BJ (cell line): ENCODE measurements at regions not wholly inside any gene's neighbourhood (a gene's known extent, or its start where the extent isn't known, plus 50 kb on each side); places are given as distances from the start of the nearest gene placed in this dataset.

Source experiments
- CTCF ChIA-PET: fragments of 350-600 bp; formaldehyde crosslinking; extraction: SDS; loops from one replicate; lab custom pipeline; 2021; ENCODE audit warnings: antibody characterized with exemption, inconsistent platforms; lab: Yijun Ruan, JAX
- POLR2A ChIA-PET: fragments of 300-600 bp; sonication (Branson Sonifier 250); formaldehyde crosslinking; extraction: SDS; loops from one replicate; lab custom pipeline; 2021; ENCODE audit warnings: antibody characterized with exemption; lab: Charles Lee
- DNase-seq: peaks from one replicate; pipeline ENCODE4 v3.0.0-alpha.2; 2011; ENCODE audit warnings: low read depth
- H3K27me3 ChIP-seq: 2 replicates; pipeline ENCODE4 v1.6.0; 2011; ENCODE audit warnings: low read length; ENCODE audit not compliant: control insufficient read depth, insufficient read depth
- H3K36me3 ChIP-seq: 2 replicates; pipeline ENCODE4 v1.5.1; 2011; ENCODE audit warnings: low read length; ENCODE audit not compliant: control insufficient read depth, insufficient read depth
- H3K4me3 ChIP-seq: 2 replicates; pipeline ENCODE4 v1.5.1; 2011; ENCODE audit warnings: low read depth, mild to moderate bottlenecking, control low read depth, low read length
- CTCF ChIP-seq: IDR thresholded peaks from 2 replicates; pipeline ENCODE4 v1.5.1; 2011; ENCODE audit warnings: low read depth, mild to moderate bottlenecking, control low read depth, inconsistent platforms, low read length, moderate library complexity; ENCODE audit not compliant: insufficient read depth

GRCh38 chr22:27186643-27187042 lies 529.3 kb downstream of the MIAT start:
- ChIA-PET CTCF (interaction anchor here (0.9 kb wide), 1 partner anchor 10 kb away, joined by 3 read pairs; no protein-coding TSS in a partner anchor), POLR2A (no interaction called here)
- Histone ChIP-seq H3K4me3 (no peak overlapping the region), H3K27me3 (peaks cover 11% of the 10 kb centered on the region), H3K36me3 (no peaks in the 10 kb centered on the region)
- no peak for DNase-seq
- no peak for TF ChIP-seq CTCF

- H3K4me3 ChIP-seq, result no peak overlapping the region
- no peak for TF ChIP-seq CTCF
Measured at GRCh38 chr22:27192135-27192829, 534.9 kb downstream of the MIAT start.

GRCh38 chr22:27193215-27193614 lies 535.8 kb downstream of the MIAT start:
- POLR2A ChIA-PET, result no interaction called here

More at GRCh38 chr22:27192135-27192829, 534.9 kb downstream of the MIAT start:
- ChIA-PET CTCF (interaction anchor here (0.6 to 1.1 kb wide), 2 partner anchors 11 to 18 kb away, joined by 3 read pairs; no protein-coding TSS in a partner anchor), POLR2A (no interaction called here)
- Histone ChIP-seq H3K36me3 (no peaks in the 10 kb centered on the region), H3K27me3 (peaks cover 3% of the 10 kb centered on the region)
- DNase-seq, result no peak

DNA sequence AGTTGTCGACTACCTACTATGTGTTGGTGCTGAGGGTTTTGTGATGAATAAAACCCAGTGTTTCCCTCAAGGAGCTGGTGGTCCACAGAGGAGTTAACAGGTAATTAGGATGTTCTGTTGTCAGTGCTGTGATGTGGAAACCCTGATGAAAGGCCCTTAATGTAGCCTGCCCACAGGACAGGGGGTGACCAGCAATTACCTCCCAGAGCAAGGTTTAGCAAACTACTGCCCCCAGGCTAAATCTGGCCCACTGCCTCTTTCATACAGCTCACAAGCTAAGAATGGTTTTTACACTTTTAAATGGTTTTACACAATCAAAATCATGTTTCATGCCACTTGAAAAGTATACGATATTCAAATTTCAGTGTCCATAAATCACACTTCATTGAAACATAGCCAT lies 536.2 kb downstream of the MIAT start:
- H3K27me3 ChIP-seq, result no peaks in the 10 kb centered on the region; the same call in 1 of the 2 replicates
- no peak for DNase-seq
- ChIA-PET CTCF (no interaction called here), POLR2A (no interaction called here)
- TF ChIP-seq CTCF, result no peak
- no peaks in the 10 kb centered on the region for H3K36me3 ChIP-seq
- H3K4me3 ChIP-seq, result no peak overlapping the region

More at GRCh38 chr22:27193215-27193614, 535.8 kb downstream of the MIAT start:
- TF ChIP-seq CTCF, result no peak
- no peak for DNase-seq
- H3K4me3 ChIP-seq, result no peak overlapping the region
- no peaks in the 10 kb centered on the region for H3K36me3 ChIP-seq
- peaks cover 2% of the 10 kb centered on the region for H3K27me3 ChIP-seq
- CTCF ChIA-PET, result interaction anchor here (1.1 kb wide), 1 partner anchor 12 kb away, joined by 3 read pairs; no protein-coding TSS in a partner anchor

DNA sequence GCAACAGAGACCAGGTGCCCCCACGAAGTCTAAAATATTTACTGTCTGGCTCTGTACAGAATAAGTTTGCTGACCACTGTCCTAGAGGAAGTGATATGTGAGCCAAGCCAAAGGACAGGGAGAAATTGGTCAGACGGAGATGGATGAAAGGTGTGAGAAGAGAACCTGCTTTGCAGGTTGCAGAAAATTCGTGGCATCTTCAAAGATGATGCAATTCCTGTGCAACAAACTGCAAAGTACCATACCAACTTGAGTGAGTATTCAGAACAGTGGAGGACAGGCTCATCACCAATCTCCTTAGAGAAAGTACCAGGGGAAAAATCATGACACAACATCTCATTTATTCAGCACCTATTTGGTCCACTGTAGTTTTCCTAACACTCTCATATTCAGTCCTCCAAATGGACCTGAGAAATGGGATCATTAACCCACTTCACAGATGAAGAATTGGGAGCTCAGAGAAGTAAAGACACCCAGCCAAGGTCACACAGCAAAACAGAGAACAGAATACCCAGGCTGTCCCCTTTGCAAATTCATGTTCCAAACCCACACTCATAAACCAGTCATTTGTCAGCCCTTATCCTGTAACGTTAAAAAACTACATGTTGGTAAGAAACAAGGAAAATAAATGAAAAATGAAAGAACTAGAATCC lies 536.8 kb downstream of the MIAT start:
- ChIA-PET CTCF (no interaction called here), POLR2A (no interaction called here)
- Histone ChIP-seq H3K27me3 (peaks cover under 1% of the 10 kb centered on the region), H3K4me3 (no peak overlapping the region), H3K36me3 (no peaks in the 10 kb centered on the region)
- no peak for TF ChIP-seq CTCF
- DNase-seq, result no peak
